KMS-11 (cell line): ENCODE measurements at regions not wholly inside any gene's neighbourhood (a gene's known extent, or its start where the extent isn't known, plus 50 kb on each side); places are given as distances from the start of the nearest gene placed in this dataset.

Source experiments
- H2AFZ ChIP-seq: fragments of 200-600 bp; sonication (generic); 2 replicates; pipeline ENCODE4 v1.6.1; 2016; ENCODE audit warnings: antibody characterized with exemption, mixed run types, low read depth
- H3K27ac ChIP-seq: fragments of 200-600 bp; sonication (generic); 2 replicates; pipeline ENCODE4 v1.6.1; 2016; ENCODE audit warnings: mild to moderate bottlenecking, mixed run types
- H3K27me3 ChIP-seq: fragments of 200-600 bp; sonication (generic); 2 replicates; pipeline ENCODE4 v1.6.1; 2017; ENCODE audit warnings: mild to moderate bottlenecking, low read depth, mixed run types, moderate library complexity; ENCODE audit not compliant: insufficient read depth
- H3K36me3 ChIP-seq: fragments of 200-600 bp; sonication (generic); 2 replicates; pipeline ENCODE4 v1.6.1; 2017; ENCODE audit warnings: mild to moderate bottlenecking, mixed run types; ENCODE audit not compliant: insufficient read depth
- H3K4me1 ChIP-seq: fragments of 200-600 bp; sonication (generic); 2 replicates; pipeline ENCODE4 v1.6.1; 2016; ENCODE audit warnings: mild to moderate bottlenecking, low read depth, mixed run types; ENCODE audit not compliant: poor library complexity, severe bottlenecking
- H3K4me2 ChIP-seq: fragments of 200-600 bp; sonication (generic); 2 replicates; pipeline ENCODE4 v1.7.0; 2016; ENCODE audit warnings: mild to moderate bottlenecking, mixed run types
- H3K4me3 ChIP-seq: fragments of 200-600 bp; sonication (generic); IDR thresholded peaks from 2 replicates; pipeline ENCODE4 v1.6.1; 2017; ENCODE audit warnings: low read depth, low read length, mixed read lengths; ENCODE audit not compliant: insufficient read depth
- H3K79me2 ChIP-seq: fragments of 200-600 bp; sonication (generic); 2 replicates; pipeline ENCODE4 v1.6.1; 2016; ENCODE audit warnings: low read depth, mixed run types; ENCODE audit not compliant: insufficient read depth
- H3K9ac ChIP-seq: fragments of 200-600 bp; sonication (generic); 2 replicates; pipeline ENCODE4 v1.6.1; 2016; ENCODE audit warnings: mild to moderate bottlenecking, mixed run types
- H4K20me1 ChIP-seq: fragments of 200-600 bp; sonication (generic); 2 replicates; pipeline ENCODE4 v1.6.1; 2016; ENCODE audit warnings: mild to moderate bottlenecking, mixed run types; ENCODE audit not compliant: insufficient read depth
- CTCF ChIP-seq: fragments of 200-600 bp; sonication (generic); conservative IDR thresholded peaks from 2 replicates; pipeline ENCODE4 v1.6.1; 2017; ENCODE audit warnings: low read depth, mild to moderate bottlenecking, antibody characterized with exemption, low read length, moderate library complexity, mixed read lengths

GRCh38 chr17:36749493-36749892 lies 148.1 kb downstream of the MRM1 start:
- no peaks in the 10 kb centered on the region for H3K36me3 ChIP-seq
- H3K4me3 ChIP-seq, result no peak overlapping the region
- no peaks in the 10 kb centered on the region for H3K79me2 ChIP-seq
- no peak overlapping the region for H3K9ac ChIP-seq
- H3K4me2 ChIP-seq, result no peak overlapping the region
- no peak for TF ChIP-seq CTCF
- H2AFZ ChIP-seq, result no peak overlapping the region
- no peaks in the 10 kb centered on the region for H3K4me1 ChIP-seq
- no peaks in the 10 kb centered on the region for H4K20me1 ChIP-seq
- H3K27me3 ChIP-seq, result no peaks in the 10 kb centered on the region
- no peak overlapping the region for H3K27ac ChIP-seq

- no peak for TF ChIP-seq CTCF
- Histone ChIP-seq H3K27me3 (no peaks in the 10 kb centered on the region), H3K4me2 (no peak overlapping the region), H3K27ac (no peak overlapping the region), H2AFZ (no peak overlapping the region), H4K20me1 (no peaks in the 10 kb centered on the region), H3K79me2 (no peaks in the 10 kb centered on the region), H3K4me3 (no peak overlapping the region), H3K4me1 (no peaks in the 10 kb centered on the region), H3K36me3 (no peaks in the 10 kb centered on the region), H3K9ac (no peak overlapping the region)
Measured at GRCh38 chr17:36750316-36750885, 149.0 kb downstream of the MRM1 start.

GRCh38 chr17:36752096-36752888 lies 150.9 kb downstream of the MRM1 start:
- no peaks in the 10 kb centered on the region for H4K20me1 ChIP-seq
- H3K9ac ChIP-seq, result no peak overlapping the region
- H3K27me3 ChIP-seq, result no peaks in the 10 kb centered on the region
- H3K4me2 ChIP-seq, result no peak overlapping the region
- no peak for TF ChIP-seq CTCF
- H2AFZ ChIP-seq, result no peak overlapping the region
- H3K4me1 ChIP-seq, result no peaks in the 10 kb centered on the region
- H3K27ac ChIP-seq, result no peak overlapping the region
- no peaks in the 10 kb centered on the region for H3K36me3 ChIP-seq
- H3K4me3 ChIP-seq, result no peak overlapping the region
- no peaks in the 10 kb centered on the region for H3K79me2 ChIP-seq

GRCh38 chr17:36755586-36755985 lies 154.2 kb downstream of the MRM1 start:
- H3K27ac ChIP-seq, result no peak overlapping the region
- H3K36me3 ChIP-seq, result no peaks in the 10 kb centered on the region
- no peaks in the 10 kb centered on the region for H4K20me1 ChIP-seq
- no peak overlapping the region for H2AFZ ChIP-seq
- H3K79me2 ChIP-seq, result no peaks in the 10 kb centered on the region
- no peaks in the 10 kb centered on the region for H3K27me3 ChIP-seq
- no peak overlapping the region for H3K9ac ChIP-seq
- H3K4me3 ChIP-seq, result no peak overlapping the region
- TF ChIP-seq CTCF, result 0 out of 2 replicates have a peak, but pooled peaks have one; percentile 17
- no peak overlapping the region for H3K4me2 ChIP-seq
- H3K4me1 ChIP-seq, result no peaks in the 10 kb centered on the region
